HG03039 (cell line): ENCODE measurements at regions not wholly inside any gene's neighbourhood (a gene's known extent, or its start where the extent isn't known, plus 50 kb on each side); places are given as distances from the start of the nearest gene placed in this dataset.

Experiments used
- ATAC-seq: cut with Tn5 transposase; IDR thresholded peaks from one replicate; pipeline ENCODE4 v1.9.1; 2021; ENCODE audit warnings: mild to moderate bottlenecking, moderate library complexity; ENCODE audit not compliant: unreplicated experiment

GRCh38 chr4:156596706-156597329 is 374.8 kb downstream of the PDGFC start:
- ATAC-seq = no peak

GRCh38 chr4:156596026-156596425 is 375.6 kb downstream of the PDGFC start:
- ATAC-seq = no peak

- ATAC-seq = no peak
Measured at GRCh38 chr4:156595041-156595440, 376.6 kb downstream of the PDGFC start.

GRCh38 chr4:156594624-156595023 is 377.0 kb downstream of the PDGFC start:
- no peak for ATAC-seq

GRCh38 chr4:156593464-156593863 is 378.1 kb downstream of the PDGFC start:
- no peak for ATAC-seq

GRCh38 chr4:156591679-156592078 is 379.9 kb downstream of the PDGFC start:
- no peak for ATAC-seq

- ATAC-seq = no peak
Measured at GRCh38 chr4:156584100-156584499, 387.5 kb downstream of the PDGFC start.

GRCh38 chr4:156583265-156583664 is 388.3 kb downstream of the PDGFC start:
- no peak for ATAC-seq

GRCh38 chr4:156581282-156582063 is 390.1 kb downstream of the PDGFC start:
- no peak for ATAC-seq

GRCh38 chr4:156578713-156579112 is 392.9 kb downstream of the PDGFC start:
- no peak for ATAC-seq

- ATAC-seq = no peak
Measured at GRCh38 chr4:156578005-156578404, 393.6 kb downstream of the PDGFC start.

GRCh38 chr4:156576946-156577345 is 394.7 kb downstream of the PDGFC start:
- no peak for ATAC-seq

GRCh38 chr4:156575430-156576073 is 396.0 kb downstream of the PDGFC start:
- ATAC-seq = no peak

- ATAC-seq = no peak
Measured at GRCh38 chr4:156571146-156571545, 400.5 kb downstream of the PDGFC start.

GRCh38 chr4:156569535-156569934 is 402.1 kb downstream of the PDGFC start:
- ATAC-seq = no peak

GRCh38 chr4:156568484-156568883 is 403.1 kb downstream of the PDGFC start:
- no peak for ATAC-seq

GRCh38 chr4:156568041-156568440 is 403.6 kb downstream of the PDGFC start:
- no peak for ATAC-seq

- no peak for ATAC-seq
Measured at GRCh38 chr4:156560701-156561100, 410.9 kb downstream of the PDGFC start.

- no peak for ATAC-seq
Measured at GRCh38 chr4:156559346-156559745, 412.3 kb downstream of the PDGFC start.

GRCh38 chr4:156558373-156559025 is 413.1 kb downstream of the PDGFC start:
- ATAC-seq = no peak

GRCh38 chr4:156557920-156558319 is 413.7 kb downstream of the PDGFC start:
- no peak for ATAC-seq

- no peak for ATAC-seq
Measured at GRCh38 chr4:156556336-156556735, 415.3 kb downstream of the PDGFC start.
